Keratinocyte (primary cell): ENCODE measurements at regions not wholly inside any gene's neighbourhood (a gene's known extent, or its start where the extent isn't known, plus 50 kb on each side); places are given as distances from the start of the nearest gene placed in this dataset.

Experiments
- DNase-seq: peaks from one replicate; pipeline ENCODE4 v3.0.0-alpha.2; 2011; ENCODE audit warnings: low read depth, missing footprints, low spot score
- FAIRE-seq: peaks from 2 replicates; lab custom pipeline; 2011; peaks lifted over from hg19 to GRCh38; lab: Jason Lieb, UNC
- H2AFZ ChIP-seq: 2 replicates; pipeline ENCODE4 v1.6.0; 2012; ENCODE audit warnings: low read length, control low read depth, inconsistent platforms; ENCODE audit not compliant: control insufficient read depth
- H3K27ac ChIP-seq: 2 replicates; pipeline ENCODE4 v1.5.1; 2011; ENCODE audit warnings: low read length; ENCODE audit not compliant: control insufficient read depth, insufficient read depth
- H3K27me3 ChIP-seq: 3 replicates; pipeline ENCODE4 v1.6.0; 2011; ENCODE audit warnings: low read length; ENCODE audit not compliant: control insufficient read depth, insufficient read depth; ENCODE audit errors: extremely low read depth
- H3K36me3 ChIP-seq, 2 experiments: 2 replicates in 1 of 2; 3 replicates in 1 of 2; pipeline ENCODE4 v1.5.1; 2011; ENCODE audit warnings: low read length in 2 of 2, mild to moderate bottlenecking in 1 of 2; ENCODE audit not compliant: control insufficient read depth in 2 of 2, insufficient read depth in 2 of 2; ENCODE audit errors: extremely low read depth in 1 of 2
- H3K4me1 ChIP-seq: 3 replicates; pipeline ENCODE4 v1.5.1; 2011; ENCODE audit warnings: low read length; ENCODE audit not compliant: control insufficient read depth, insufficient read depth; ENCODE audit errors: extremely low read depth
- H3K4me2 ChIP-seq: 3 replicates; pipeline ENCODE4 v1.6.0; 2011; ENCODE audit warnings: low read depth, low read length; ENCODE audit not compliant: control insufficient read depth, insufficient read depth; ENCODE audit errors: extremely low read depth
- H3K4me3 ChIP-seq, 3 experiments: fragments of 200-600 bp in 1 of 3; sonication (generic) in 1 of 3; 2 replicates in 2 of 3; 3 replicates in 1 of 3; pipeline ENCODE4 v1.5.1; 2011 to 2016; ENCODE audit warnings: low read length in 3 of 3, mild to moderate bottlenecking in 3 of 3, control low read depth in 2 of 3, inconsistent platforms in 1 of 3, low read depth in 1 of 3, mixed read lengths in 1 of 3, mixed run types in 1 of 3, moderate library complexity in 1 of 3; ENCODE audit not compliant: control insufficient read depth in 2 of 3, insufficient read depth in 2 of 3; ENCODE audit errors: extremely low read depth in 1 of 3
- H3K79me2 ChIP-seq: 2 replicates; pipeline ENCODE4 v1.6.0; 2012; ENCODE audit warnings: low read length; ENCODE audit not compliant: control insufficient read depth, insufficient read depth
- H3K9ac ChIP-seq: 3 replicates; pipeline ENCODE4 v1.6.0; 2011; ENCODE audit warnings: low read length; ENCODE audit not compliant: control insufficient read depth, insufficient read depth; ENCODE audit errors: extremely low read depth
- H3K9me1 ChIP-seq: 3 replicates; pipeline ENCODE4 v1.6.0; 2011; ENCODE audit warnings: low read length; ENCODE audit not compliant: control insufficient read depth, insufficient read depth; ENCODE audit errors: extremely low read depth
- H3K9me3 ChIP-seq: 2 replicates; pipeline ENCODE4 v1.5.1; 2012; ENCODE audit warnings: low read depth, low read length; ENCODE audit not compliant: control insufficient read depth
- H4K20me1 ChIP-seq: 3 replicates; pipeline ENCODE4 v1.6.0; 2011; ENCODE audit warnings: low read length; ENCODE audit not compliant: control insufficient read depth, insufficient read depth; ENCODE audit errors: extremely low read depth
- CTCF ChIP-seq, 3 experiments: IDR thresholded peaks in 1 of 3; conservative IDR thresholded peaks in 1 of 3; optimal IDR thresholded peaks in 1 of 3; 2 replicates in 2 of 3; 3 replicates in 1 of 3; pipeline versions ENCODE3 to v1.5.1; 2011; ENCODE audit warnings: low read length in 3 of 3, mild to moderate bottlenecking in 3 of 3, moderate library complexity in 2 of 3, control low read depth in 1 of 3, inconsistent platforms in 1 of 3; ENCODE audit not compliant: insufficient read depth in 2 of 3; ENCODE audit errors: extremely low read depth in 1 of 3
- EZH2 ChIP-seq: IDR thresholded peaks from one replicate; pipeline ENCODE4 v1.6.1; 2012; ENCODE audit warnings: inconsistent platforms, mild to moderate bottlenecking, low read length, moderate library complexity
- dilution Hi-C: fragments of 300-500 bp; cut with MboI; formaldehyde crosslinking; loops from one replicate; pipeline ENCODE4 v1.7.0; 2020; ENCODE audit warnings: low sequenced_read_pairs; ENCODE audit not compliant: extremely low pct_ligation_motif_present

- Histone ChIP-seq H2AFZ (no peak overlapping the region), H3K4me1 (no peaks in the 10 kb centered on the region), H3K27ac (no peak overlapping the region), H4K20me1 (no peaks in the 10 kb centered on the region), H3K36me3 (no peaks in the 10 kb centered on the region), H3K9me1 (no peaks in the 10 kb centered on the region), H3K27me3 (no peaks in the 10 kb centered on the region), H3K9ac (no peak overlapping the region), H3K79me2 (no peaks in the 10 kb centered on the region), H3K4me3 (no peak overlapping the region), H3K9me3 (peaks cover 19% of the 10 kb centered on the region), H3K4me2 (no peak overlapping the region)
- dilution Hi-C loops, result no loop called here
- no peak for DNase-seq
- no peak for FAIRE-seq
- no peak for TF ChIP-seq EZH2
- no peak for TF ChIP-seq CTCF (optimal IDR thresholded peaks at IDR 0.05 in 1 of 3, IDR thresholded peaks at IDR 0.05 in 1 of 3, conservative IDR thresholded peaks at IDR 0.05 in 1 of 3; ENCODE audit: extremely low read depth in 1 of 3, insufficient read depth in 2 of 3, low read length in 3 of 3)
Measured at GRCh38 chr14:101247842-101248725, 313.2 kb upstream of the DIO3 start.

- no peak overlapping the region for H3K4me3 ChIP-seq
- H3K27ac ChIP-seq, result no peak overlapping the region
- H4K20me1 ChIP-seq, result no peaks in the 10 kb centered on the region
- H3K79me2 ChIP-seq, result no peaks in the 10 kb centered on the region
- no peak overlapping the region for H2AFZ ChIP-seq
- H3K9me3 ChIP-seq, result peaks cover 21% of the 10 kb centered on the region
- no peaks in the 10 kb centered on the region for H3K4me1 ChIP-seq
- no peak overlapping the region for H3K9ac ChIP-seq
- H3K36me3 ChIP-seq, result no peaks in the 10 kb centered on the region
- no peak overlapping the region for H3K4me2 ChIP-seq
- dilution Hi-C loops, result no loop called here
- no peak for DNase-seq
- FAIRE-seq, result no peak
- no peaks in the 10 kb centered on the region for H3K9me1 ChIP-seq
- no peaks in the 10 kb centered on the region for H3K27me3 ChIP-seq
- TF ChIP-seq EZH2 (no peak), CTCF (optimal IDR thresholded peaks at IDR 0.05 in 1 of 3, IDR thresholded peaks at IDR 0.05 in 1 of 3, conservative IDR thresholded peaks at IDR 0.05 in 1 of 3; ENCODE audit: extremely low read depth in 1 of 3, insufficient read depth in 2 of 3, low read length in 3 of 3) (no peak)
Measured at GRCh38 chr14:101248840-101249675, 312.2 kb upstream of the DIO3 start.
